HL-60 (cell line): ENCODE measurements at regions not wholly inside any gene's neighbourhood (a gene's known extent, or its start where the extent isn't known, plus 50 kb on each side); places are given as distances from the start of the nearest gene placed in this dataset.

Experiments used
- GABPA ChIP-seq: IDR thresholded peaks from 2 replicates; pipeline ENCODE4 v1.6.1; 2012; ENCODE audit warnings: low read depth
- POLR2AphosphoS5 ChIP-seq: IDR thresholded peaks from 2 replicates; pipeline ENCODE4 v1.6.1; 2012; ENCODE audit warnings: low read depth
- SPI1 ChIP-seq: IDR thresholded peaks from 2 replicates; pipeline ENCODE4 v1.6.1; 2012; ENCODE audit warnings: low read depth, mild to moderate bottlenecking, borderline replicate concordance
- TF ChIP-seq, protein P1 (sequence below): IDR thresholded peaks from one replicate; pipeline ENCODE4 v1.5.1; 2011; ENCODE audit warnings: low read length, control low read depth, inconsistent platforms; ENCODE audit not compliant: insufficient read depth
- TF ChIP-seq, protein P2 (sequence below): IDR thresholded peaks from 2 replicates; pipeline ENCODE4 v1.6.1; 2012; ENCODE audit warnings: low read depth; ENCODE audit not compliant: insufficient replicate concordance

GRCh38 chr1:2856066-2856390 lies 54.5 kb upstream of the TTC34 start:
- TF ChIP-seq, protein P1, sequence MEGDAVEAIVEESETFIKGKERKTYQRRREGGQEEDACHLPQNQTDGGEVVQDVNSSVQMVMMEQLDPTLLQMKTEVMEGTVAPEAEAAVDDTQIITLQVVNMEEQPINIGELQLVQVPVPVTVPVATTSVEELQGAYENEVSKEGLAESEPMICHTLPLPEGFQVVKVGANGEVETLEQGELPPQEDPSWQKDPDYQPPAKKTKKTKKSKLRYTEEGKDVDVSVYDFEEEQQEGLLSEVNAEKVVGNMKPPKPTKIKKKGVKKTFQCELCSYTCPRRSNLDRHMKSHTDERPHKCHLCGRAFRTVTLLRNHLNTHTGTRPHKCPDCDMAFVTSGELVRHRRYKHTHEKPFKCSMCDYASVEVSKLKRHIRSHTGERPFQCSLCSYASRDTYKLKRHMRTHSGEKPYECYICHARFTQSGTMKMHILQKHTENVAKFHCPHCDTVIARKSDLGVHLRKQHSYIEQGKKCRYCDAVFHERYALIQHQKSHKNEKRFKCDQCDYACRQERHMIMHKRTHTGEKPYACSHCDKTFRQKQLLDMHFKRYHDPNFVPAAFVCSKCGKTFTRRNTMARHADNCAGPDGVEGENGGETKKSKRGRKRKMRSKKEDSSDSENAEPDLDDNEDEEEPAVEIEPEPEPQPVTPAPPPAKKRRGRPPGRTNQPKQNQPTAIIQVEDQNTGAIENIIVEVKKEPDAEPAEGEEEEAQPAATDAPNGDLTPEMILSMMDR: no peak
- no peak for TF ChIP-seq POLR2AphosphoS5
- TF ChIP-seq SPI1: no peak
- TF ChIP-seq, protein P2, sequence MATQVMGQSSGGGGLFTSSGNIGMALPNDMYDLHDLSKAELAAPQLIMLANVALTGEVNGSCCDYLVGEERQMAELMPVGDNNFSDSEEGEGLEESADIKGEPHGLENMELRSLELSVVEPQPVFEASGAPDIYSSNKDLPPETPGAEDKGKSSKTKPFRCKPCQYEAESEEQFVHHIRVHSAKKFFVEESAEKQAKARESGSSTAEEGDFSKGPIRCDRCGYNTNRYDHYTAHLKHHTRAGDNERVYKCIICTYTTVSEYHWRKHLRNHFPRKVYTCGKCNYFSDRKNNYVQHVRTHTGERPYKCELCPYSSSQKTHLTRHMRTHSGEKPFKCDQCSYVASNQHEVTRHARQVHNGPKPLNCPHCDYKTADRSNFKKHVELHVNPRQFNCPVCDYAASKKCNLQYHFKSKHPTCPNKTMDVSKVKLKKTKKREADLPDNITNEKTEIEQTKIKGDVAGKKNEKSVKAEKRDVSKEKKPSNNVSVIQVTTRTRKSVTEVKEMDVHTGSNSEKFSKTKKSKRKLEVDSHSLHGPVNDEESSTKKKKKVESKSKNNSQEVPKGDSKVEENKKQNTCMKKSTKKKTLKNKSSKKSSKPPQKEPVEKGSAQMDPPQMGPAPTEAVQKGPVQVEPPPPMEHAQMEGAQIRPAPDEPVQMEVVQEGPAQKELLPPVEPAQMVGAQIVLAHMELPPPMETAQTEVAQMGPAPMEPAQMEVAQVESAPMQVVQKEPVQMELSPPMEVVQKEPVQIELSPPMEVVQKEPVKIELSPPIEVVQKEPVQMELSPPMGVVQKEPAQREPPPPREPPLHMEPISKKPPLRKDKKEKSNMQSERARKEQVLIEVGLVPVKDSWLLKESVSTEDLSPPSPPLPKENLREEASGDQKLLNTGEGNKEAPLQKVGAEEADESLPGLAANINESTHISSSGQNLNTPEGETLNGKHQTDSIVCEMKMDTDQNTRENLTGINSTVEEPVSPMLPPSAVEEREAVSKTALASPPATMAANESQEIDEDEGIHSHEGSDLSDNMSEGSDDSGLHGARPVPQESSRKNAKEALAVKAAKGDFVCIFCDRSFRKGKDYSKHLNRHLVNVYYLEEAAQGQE: no peak
- no peak for TF ChIP-seq GABPA
